ENCODE measurements at regions not wholly inside any gene's neighbourhood (a gene's known extent, or its start where the extent isn't known, plus 50 kb on each side); places are given as distances from the start of the nearest gene placed in this dataset.

DNA sequence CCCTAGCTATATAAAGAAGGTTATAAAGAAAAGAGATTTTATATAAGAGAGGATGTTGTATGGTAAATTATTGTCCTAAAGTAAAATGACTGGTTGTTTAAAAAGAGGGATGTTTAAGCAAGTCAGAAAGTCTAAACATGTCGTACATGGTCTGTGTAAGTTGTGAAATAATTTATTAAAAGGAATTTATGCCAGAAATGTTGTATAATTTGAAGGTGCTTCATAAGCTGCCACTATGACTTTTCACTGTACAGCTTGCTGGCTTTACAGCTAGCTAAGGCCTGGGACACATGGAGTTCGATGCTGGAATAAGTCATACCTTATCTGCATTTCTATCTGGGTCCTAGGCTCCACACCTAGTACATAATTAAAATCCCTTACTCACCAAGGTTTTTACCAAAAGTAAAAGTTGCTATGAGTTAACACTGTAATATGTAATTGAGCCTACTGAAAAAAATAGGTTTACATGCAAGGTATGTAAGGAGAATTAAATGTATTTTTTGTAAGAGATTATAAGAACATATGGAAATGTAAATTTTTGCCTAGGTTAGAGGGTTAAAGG, 59.0 kb upstream of the EDEM3 start:
- TF ChIP-seq, protein P1, sequence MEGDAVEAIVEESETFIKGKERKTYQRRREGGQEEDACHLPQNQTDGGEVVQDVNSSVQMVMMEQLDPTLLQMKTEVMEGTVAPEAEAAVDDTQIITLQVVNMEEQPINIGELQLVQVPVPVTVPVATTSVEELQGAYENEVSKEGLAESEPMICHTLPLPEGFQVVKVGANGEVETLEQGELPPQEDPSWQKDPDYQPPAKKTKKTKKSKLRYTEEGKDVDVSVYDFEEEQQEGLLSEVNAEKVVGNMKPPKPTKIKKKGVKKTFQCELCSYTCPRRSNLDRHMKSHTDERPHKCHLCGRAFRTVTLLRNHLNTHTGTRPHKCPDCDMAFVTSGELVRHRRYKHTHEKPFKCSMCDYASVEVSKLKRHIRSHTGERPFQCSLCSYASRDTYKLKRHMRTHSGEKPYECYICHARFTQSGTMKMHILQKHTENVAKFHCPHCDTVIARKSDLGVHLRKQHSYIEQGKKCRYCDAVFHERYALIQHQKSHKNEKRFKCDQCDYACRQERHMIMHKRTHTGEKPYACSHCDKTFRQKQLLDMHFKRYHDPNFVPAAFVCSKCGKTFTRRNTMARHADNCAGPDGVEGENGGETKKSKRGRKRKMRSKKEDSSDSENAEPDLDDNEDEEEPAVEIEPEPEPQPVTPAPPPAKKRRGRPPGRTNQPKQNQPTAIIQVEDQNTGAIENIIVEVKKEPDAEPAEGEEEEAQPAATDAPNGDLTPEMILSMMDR (IDR thresholded peaks at IDR 0.05; ENCODE audit: control extremely low read depth, extremely low read depth), result no peak
- Histone ChIP-seq H3K4me3 (no peak overlapping the region), H3K9me3 (ENCODE audit: control insufficient read depth in 4 of 4, insufficient read depth in 3 of 4, low read length in 3 of 4) (peaks cover 0 to 2% (median 0%) of the 10 kb centered on the region in 4 donors), H3K27me3 (ENCODE audit: control insufficient read depth in 3 of 3, insufficient read depth in 3 of 3, low read length in 2 of 3) (no peaks in the 10 kb centered on the region), H3K9ac (ENCODE audit: insufficient read depth in 1 of 2, low read length in 2 of 2) (no peak overlapping the region), H3K4me1 (ENCODE audit: control insufficient read depth in 5 of 5, insufficient read depth in 5 of 5, low read length in 5 of 5) (peaks cover 0 to 4% (median 0%) of the 10 kb centered on the region in 5 donors), H3K36me3 (ENCODE audit: control insufficient read depth in 4 of 4, insufficient read depth in 4 of 4, low read length in 4 of 4) (peaks cover 0 to 19% (median 1%) of the 10 kb centered on the region in 4 donors), H3K27ac (ENCODE audit: low read depth in 1 of 2, low read length in 1 of 2) (no peak overlapping the region)
- no peak for DNase-seq
- ATAC-seq (ENCODE audit: insufficient read depth, low FRiP score), result no peak
- WGBS, 2 donors, result 93 to 97% methylated on average over 2 of the region's 2 CpGs

GRCh38 chr1:184811439-184812111, 56.9 kb upstream of the EDEM3 start:
- TF ChIP-seq, protein P1 (IDR thresholded peaks at IDR 0.05; ENCODE audit: control extremely low read depth, extremely low read depth), result no peak
- H3K9ac ChIP-seq (ENCODE audit: insufficient read depth in 1 of 2, low read length in 2 of 2), result no peak overlapping the region
- H3K36me3 ChIP-seq (ENCODE audit: control insufficient read depth in 4 of 4, insufficient read depth in 4 of 4, low read length in 4 of 4), result peaks cover 0 to 16% (median 2%) of the 10 kb centered on the region in 4 donors
- H3K4me1 ChIP-seq (ENCODE audit: control insufficient read depth in 5 of 5, insufficient read depth in 5 of 5, low read length in 5 of 5), result peaks cover 0 to 4% (median 0%) of the 10 kb centered on the region in 5 donors
- H3K4me3 ChIP-seq, result no peak overlapping the region
- H3K27me3 ChIP-seq (ENCODE audit: control insufficient read depth in 3 of 3, insufficient read depth in 3 of 3, low read length in 2 of 3), result no peaks in the 10 kb centered on the region
- DNase-seq, result no peak
- 92 to 99% methylated on average over 19 of the region's 19 CpGs for WGBS, 2 donors
- peak overlapping the region in 1 of 2 donors; percentile 53 for H3K27ac ChIP-seq (ENCODE audit: low read depth in 1 of 2, low read length in 1 of 2)
- H3K9me3 ChIP-seq (ENCODE audit: control insufficient read depth in 4 of 4, insufficient read depth in 3 of 4, low read length in 3 of 4), result peaks cover 0 to 2% (median 0%) of the 10 kb centered on the region in 4 donors
- ATAC-seq (ENCODE audit: insufficient read depth, low FRiP score), result no peak

- ATAC-seq (ENCODE audit: insufficient read depth, low FRiP score) (no peak), DNase-seq (no peak)
- H3K9me3 ChIP-seq (ENCODE audit: control insufficient read depth in 4 of 4, insufficient read depth in 3 of 4, low read length in 3 of 4), result peaks cover 0 to 2% (median 0%) of the 10 kb centered on the region in 4 donors
- 82 to 91% methylated on average over 11 of the region's 11 CpGs for WGBS, 2 donors
- peaks cover 0 to 11% (median 2%) of the 10 kb centered on the region in 4 donors for H3K36me3 ChIP-seq (ENCODE audit: control insufficient read depth in 4 of 4, insufficient read depth in 4 of 4, low read length in 4 of 4)
- peaks cover 0 to 4% (median 0%) of the 10 kb centered on the region in 5 donors for H3K4me1 ChIP-seq (ENCODE audit: control insufficient read depth in 5 of 5, insufficient read depth in 5 of 5, low read length in 5 of 5)
- no peak overlapping the region for H3K4me3 ChIP-seq
- no peak overlapping the region for H3K27ac ChIP-seq (ENCODE audit: low read depth in 1 of 2, low read length in 1 of 2)
- H3K9ac ChIP-seq (ENCODE audit: insufficient read depth in 1 of 2, low read length in 2 of 2), result no peak overlapping the region
- H3K27me3 ChIP-seq (ENCODE audit: control insufficient read depth in 3 of 3, insufficient read depth in 3 of 3, low read length in 2 of 3), result no peaks in the 10 kb centered on the region
- TF ChIP-seq, protein P1 (IDR thresholded peaks at IDR 0.05; ENCODE audit: control extremely low read depth, extremely low read depth), result no peak
These were observed 56.2 kb upstream of the EDEM3 start for GRCh38 chr1:184810735-184811343.
